Neural cell (in vitro differentiated cells): ENCODE measurements at regions not wholly inside any gene's neighbourhood (a gene's known extent, or its start where the extent isn't known, plus 50 kb on each side); places are given as distances from the start of the nearest gene placed in this dataset.

Source experiments
- EP300 ChIP-seq: fragments of 450-650 bp; conservative IDR thresholded peaks from 2 replicates; pipeline ENCODE4 v1.6.1; 2014; ENCODE audit warnings: antibody characterized with exemption, mild to moderate bottlenecking, moderate library complexity; ENCODE audit not compliant: poor library complexity, severe bottlenecking
- EZH2 ChIP-seq: fragments of 200-600, 300-800 bp; shearing (Covaris generic), sonication (generic); IDR thresholded peaks from 2 replicates; pipeline ENCODE4 v1.6.1; 2014; ENCODE audit warnings: antibody characterized with exemption, low read length, borderline replicate concordance, mild to moderate bottlenecking; ENCODE audit not compliant: insufficient read depth, poor library complexity, severe bottlenecking
- POLR2AphosphoS5 ChIP-seq: IDR thresholded peaks from 2 replicates; pipeline ENCODE4 v1.6.1; 2012
- SMC3 ChIP-seq: fragments of 450-650 bp; conservative IDR thresholded peaks from 2 replicates; pipeline ENCODE4 v1.6.1; 2014; ENCODE audit warnings: antibody characterized with exemption, mild to moderate bottlenecking, moderate library complexity; ENCODE audit not compliant: poor library complexity
- TAF1 ChIP-seq: IDR thresholded peaks from 2 replicates; pipeline ENCODE4 v1.6.1; 2012; ENCODE audit warnings: low read depth
- TF ChIP-seq, protein P1 (sequence below): fragments of 450-650 bp; IDR thresholded peaks from 2 replicates; pipeline ENCODE4 v1.5.1; 2014; ENCODE audit warnings: antibody characterized with exemption, mild to moderate bottlenecking, moderate library complexity; ENCODE audit not compliant: poor library complexity, severe bottlenecking
- TF ChIP-seq, protein P2 (sequence below): IDR thresholded peaks from 2 replicates; pipeline ENCODE4 v1.6.1; 2012; ENCODE audit warnings: borderline replicate concordance

DNA sequence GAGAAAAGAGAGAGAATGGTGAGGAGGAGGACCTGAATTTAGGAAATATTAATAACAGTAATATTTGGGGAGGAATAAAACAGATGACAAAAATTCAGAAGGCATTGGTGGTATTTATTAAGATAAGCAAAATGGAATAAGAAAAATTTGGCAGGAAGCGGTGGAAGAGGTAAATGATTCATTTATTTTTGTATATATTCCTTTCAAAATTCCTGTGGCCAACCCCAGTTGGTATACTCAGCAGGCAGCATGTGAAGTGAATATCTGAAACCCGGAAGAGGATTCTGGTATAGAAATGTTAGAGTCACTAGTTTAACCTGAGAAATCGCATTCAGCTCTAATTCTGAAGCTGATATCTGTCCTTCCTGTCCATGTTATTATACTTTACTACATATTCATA lies 792.0 kb downstream of the KCNJ2 start:
- TF ChIP-seq, protein P1, sequence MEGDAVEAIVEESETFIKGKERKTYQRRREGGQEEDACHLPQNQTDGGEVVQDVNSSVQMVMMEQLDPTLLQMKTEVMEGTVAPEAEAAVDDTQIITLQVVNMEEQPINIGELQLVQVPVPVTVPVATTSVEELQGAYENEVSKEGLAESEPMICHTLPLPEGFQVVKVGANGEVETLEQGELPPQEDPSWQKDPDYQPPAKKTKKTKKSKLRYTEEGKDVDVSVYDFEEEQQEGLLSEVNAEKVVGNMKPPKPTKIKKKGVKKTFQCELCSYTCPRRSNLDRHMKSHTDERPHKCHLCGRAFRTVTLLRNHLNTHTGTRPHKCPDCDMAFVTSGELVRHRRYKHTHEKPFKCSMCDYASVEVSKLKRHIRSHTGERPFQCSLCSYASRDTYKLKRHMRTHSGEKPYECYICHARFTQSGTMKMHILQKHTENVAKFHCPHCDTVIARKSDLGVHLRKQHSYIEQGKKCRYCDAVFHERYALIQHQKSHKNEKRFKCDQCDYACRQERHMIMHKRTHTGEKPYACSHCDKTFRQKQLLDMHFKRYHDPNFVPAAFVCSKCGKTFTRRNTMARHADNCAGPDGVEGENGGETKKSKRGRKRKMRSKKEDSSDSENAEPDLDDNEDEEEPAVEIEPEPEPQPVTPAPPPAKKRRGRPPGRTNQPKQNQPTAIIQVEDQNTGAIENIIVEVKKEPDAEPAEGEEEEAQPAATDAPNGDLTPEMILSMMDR: no peak
- TF ChIP-seq, protein P2, sequence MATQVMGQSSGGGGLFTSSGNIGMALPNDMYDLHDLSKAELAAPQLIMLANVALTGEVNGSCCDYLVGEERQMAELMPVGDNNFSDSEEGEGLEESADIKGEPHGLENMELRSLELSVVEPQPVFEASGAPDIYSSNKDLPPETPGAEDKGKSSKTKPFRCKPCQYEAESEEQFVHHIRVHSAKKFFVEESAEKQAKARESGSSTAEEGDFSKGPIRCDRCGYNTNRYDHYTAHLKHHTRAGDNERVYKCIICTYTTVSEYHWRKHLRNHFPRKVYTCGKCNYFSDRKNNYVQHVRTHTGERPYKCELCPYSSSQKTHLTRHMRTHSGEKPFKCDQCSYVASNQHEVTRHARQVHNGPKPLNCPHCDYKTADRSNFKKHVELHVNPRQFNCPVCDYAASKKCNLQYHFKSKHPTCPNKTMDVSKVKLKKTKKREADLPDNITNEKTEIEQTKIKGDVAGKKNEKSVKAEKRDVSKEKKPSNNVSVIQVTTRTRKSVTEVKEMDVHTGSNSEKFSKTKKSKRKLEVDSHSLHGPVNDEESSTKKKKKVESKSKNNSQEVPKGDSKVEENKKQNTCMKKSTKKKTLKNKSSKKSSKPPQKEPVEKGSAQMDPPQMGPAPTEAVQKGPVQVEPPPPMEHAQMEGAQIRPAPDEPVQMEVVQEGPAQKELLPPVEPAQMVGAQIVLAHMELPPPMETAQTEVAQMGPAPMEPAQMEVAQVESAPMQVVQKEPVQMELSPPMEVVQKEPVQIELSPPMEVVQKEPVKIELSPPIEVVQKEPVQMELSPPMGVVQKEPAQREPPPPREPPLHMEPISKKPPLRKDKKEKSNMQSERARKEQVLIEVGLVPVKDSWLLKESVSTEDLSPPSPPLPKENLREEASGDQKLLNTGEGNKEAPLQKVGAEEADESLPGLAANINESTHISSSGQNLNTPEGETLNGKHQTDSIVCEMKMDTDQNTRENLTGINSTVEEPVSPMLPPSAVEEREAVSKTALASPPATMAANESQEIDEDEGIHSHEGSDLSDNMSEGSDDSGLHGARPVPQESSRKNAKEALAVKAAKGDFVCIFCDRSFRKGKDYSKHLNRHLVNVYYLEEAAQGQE: no peak
- TF ChIP-seq EZH2 (no peak), SMC3 (no peak), POLR2AphosphoS5 (no peak), EP300 (no peak), TAF1 (no peak)
